Activated CD8-positive, alpha-beta T cell treated with anti-CD3 and anti-CD28 coated beads for 36 hours (primary cell): ENCODE measurements at regions not wholly inside any gene's neighbourhood (a gene's known extent, or its start where the extent isn't known, plus 50 kb on each side); places are given as distances from the start of the nearest gene placed in this dataset.

Experiments used
- ATAC-seq: fragments of 200-7000 bp; cut with Tn5 transposase; one replicate; pipeline ENCODE4 v1.10.0; 2021; ENCODE audit warnings: mild to moderate bottlenecking, moderate library complexity
- CTCF ChIA-PET: fragments of 350-600 bp; sonication (Branson Sonifier 250); formaldehyde crosslinking; loops from one replicate; lab custom pipeline; 2021; ENCODE audit warnings: antibody characterized with exemption; lab: Charles Lee
- POLR2A ChIA-PET: fragments of 350-600 bp; sonication (Branson Sonifier 250); formaldehyde crosslinking; loops from one replicate; lab custom pipeline; 2021; ENCODE audit warnings: antibody characterized with exemption; lab: Charles Lee
- DNase-seq: peaks from one replicate; pipeline ENCODE4 v3.0.0-alpha.2; 2020
- H3K27ac Mint-ChIP-seq: one replicate; pipeline ENCODE4 v1.8.0; 2021; ENCODE audit warnings: mild to moderate bottlenecking, mixed read lengths
- H3K27me3 Mint-ChIP-seq: one replicate; pipeline ENCODE4 v1.8.0; 2021; ENCODE audit warnings: mixed read lengths
- H3K36me3 Mint-ChIP-seq: one replicate; pipeline ENCODE4 v1.8.0; 2021; ENCODE audit warnings: low read depth, mixed read lengths
- H3K4me1 Mint-ChIP-seq: one replicate; pipeline ENCODE4 v1.8.0; 2021; ENCODE audit warnings: low read depth, mixed read lengths
- H3K4me3 Mint-ChIP-seq: one replicate; pipeline ENCODE4 v1.8.0; 2021; ENCODE audit warnings: mild to moderate bottlenecking, moderate library complexity, mixed read lengths
- H3K9me3 Mint-ChIP-seq: one replicate; pipeline ENCODE4 v1.8.0; 2021; ENCODE audit warnings: mixed read lengths
- CTCF ChIP-seq: fragments of 200-600 bp; IDR thresholded peaks from one replicate; pipeline ENCODE4 v1.8.0; 2022; ENCODE audit warnings: antibody characterized with exemption, mild to moderate bottlenecking
- intact Hi-C: fragments of 100-400 bp; cut with micrococcal nuclease; formaldehyde crosslinking; loops from one replicate; pipeline ENCODE4 v1.10.0; 2022

- TF ChIP-seq CTCF: no peak
- H3K27ac Mint-ChIP-seq: no peak overlapping the region
- POLR2A ChIA-PET: no interaction called here
- intact Hi-C loops: no loop called here
- no peak for ATAC-seq
- H3K9me3 Mint-ChIP-seq: peaks cover 2% of the 10 kb centered on the region
- DNase-seq: no peak
- H3K36me3 Mint-ChIP-seq: no peaks in the 10 kb centered on the region
- H3K27me3 Mint-ChIP-seq: no peaks in the 10 kb centered on the region
- no peaks in the 10 kb centered on the region for H3K4me1 Mint-ChIP-seq
- H3K4me3 Mint-ChIP-seq: no peak overlapping the region
- CTCF ChIA-PET: interaction anchor here (1.3 kb wide), 1 partner anchor 9 kb away, joined by 3 read pairs; no protein-coding TSS in a partner anchor
These were observed 651.2 kb upstream of the PITX2 start for GRCh38 chr4:111274060-111274459.

GRCh38 chr4:111274486-111274885 is 651.6 kb upstream of the PITX2 start:
- Mint-ChIP-seq H3K4me3 (no peak overlapping the region), H3K9me3 (peaks cover 2% of the 10 kb centered on the region), H3K27ac (no peak overlapping the region), H3K36me3 (no peaks in the 10 kb centered on the region), H3K4me1 (no peaks in the 10 kb centered on the region), H3K27me3 (no peaks in the 10 kb centered on the region)
- CTCF ChIA-PET: interaction anchor here (1.3 kb wide), 1 partner anchor 8 kb away, joined by 3 read pairs; no protein-coding TSS in a partner anchor
- POLR2A ChIA-PET: no interaction called here
- TF ChIP-seq CTCF: no peak
- no peak for ATAC-seq
- DNase-seq: no peak
- intact Hi-C loops: no loop called here

GRCh38 chr4:111281219-111281618 is 658.3 kb upstream of the PITX2 start:
- Mint-ChIP-seq H3K27ac (no peak overlapping the region), H3K4me1 (no peaks in the 10 kb centered on the region), H3K9me3 (no peaks in the 10 kb centered on the region), H3K27me3 (peaks cover 1% of the 10 kb centered on the region), H3K4me3 (no peak overlapping the region), H3K36me3 (no peaks in the 10 kb centered on the region)
- no peak for TF ChIP-seq CTCF
- ChIA-PET POLR2A (no interaction called here), CTCF (no interaction called here)
- DNase-seq (no peak), ATAC-seq (no peak)
- intact Hi-C loops: loop anchor here (5.0 kb wide), 1 partner anchor 649 kb away; no protein-coding TSS in a partner anchor

- CTCF ChIA-PET: no interaction called here
- Mint-ChIP-seq H3K9me3 (no peaks in the 10 kb centered on the region), H3K4me3 (no peak overlapping the region), H3K36me3 (no peaks in the 10 kb centered on the region), H3K27me3 (peaks cover 1% of the 10 kb centered on the region), H3K27ac (no peak overlapping the region), H3K4me1 (no peaks in the 10 kb centered on the region)
- ATAC-seq (no peak), DNase-seq (no peak)
- POLR2A ChIA-PET: no interaction called here
- no peak for TF ChIP-seq CTCF
- intact Hi-C loops: loop anchor here (5.0 kb wide), 1 partner anchor 650 kb away; no protein-coding TSS in a partner anchor
These were observed 659.2 kb upstream of the PITX2 start for GRCh38 chr4:111282035-111282434.

- no peaks in the 10 kb centered on the region for H3K4me1 Mint-ChIP-seq
- H3K27ac Mint-ChIP-seq: no peak overlapping the region
- intact Hi-C loops: loop anchor here (5.0 kb wide), 1 partner anchor 651 kb away; no protein-coding TSS in a partner anchor
- ATAC-seq (peak; percentile 51), DNase-seq (peak; percentile 65)
- H3K4me3 Mint-ChIP-seq: no peak overlapping the region
- TF ChIP-seq CTCF: peak; percentile 75
- ChIA-PET CTCF (interaction anchor here (0.6 kb wide), 1 partner anchor 8 kb away, joined by 3 read pairs; no protein-coding TSS in a partner anchor), POLR2A (no interaction called here)
- H3K27me3 Mint-ChIP-seq: peaks cover 1% of the 10 kb centered on the region
- H3K36me3 Mint-ChIP-seq: no peaks in the 10 kb centered on the region
- peaks cover under 1% of the 10 kb centered on the region for H3K9me3 Mint-ChIP-seq
These were observed 660.3 kb upstream of the PITX2 start for GRCh38 chr4:111283066-111283677.
